Trophoblast cell (in vitro differentiated cells and primary cell): ENCODE measurements at regions not wholly inside any gene's neighbourhood (a gene's known extent, or its start where the extent isn't known, plus 50 kb on each side); places are given as distances from the start of the nearest gene placed in this dataset.
A peak's percentile ranks its signal among the peaks of the same experiment; 100 is the strongest.
"Not testable (repeated sequence)": the region's sequence is repeated elsewhere in the genome, so short reads cannot be mapped to it uniquely, and the experiment has no call there.

Source experiments
- DNase-seq, 2 donors: peaks; one replicate each; pipeline ENCODE4 v3.0.0-alpha.2; 2016
- H2AFZ ChIP-seq: 2 replicates; pipeline ENCODE4 v1.6.1; 2013; ENCODE audit warnings: low read length, moderate library complexity, mild to moderate bottlenecking; ENCODE audit not compliant: insufficient read depth, poor library complexity
- H2AK5ac ChIP-seq: 2 replicates; pipeline ENCODE4 v1.6.1; 2013; ENCODE audit warnings: mild to moderate bottlenecking, low read length
- H2BK120ac ChIP-seq: 2 replicates; pipeline ENCODE4 v1.6.1; 2013; ENCODE audit warnings: low read length, mild to moderate bottlenecking, moderate library complexity; ENCODE audit not compliant: insufficient read depth, poor library complexity
- H2BK12ac ChIP-seq: 2 replicates; pipeline ENCODE4 v1.6.1; 2013; ENCODE audit warnings: mild to moderate bottlenecking, low read length, moderate library complexity
- H2BK5ac ChIP-seq: 2 replicates; pipeline ENCODE4 v1.6.1; 2013; ENCODE audit warnings: low read length, low read depth, moderate library complexity, mild to moderate bottlenecking; ENCODE audit not compliant: poor library complexity
- H3K14ac ChIP-seq: 2 replicates; pipeline ENCODE4 v1.6.1; 2013; ENCODE audit warnings: mild to moderate bottlenecking, low read length
- H3K18ac ChIP-seq: 2 replicates; pipeline ENCODE4 v1.6.1; 2013; ENCODE audit warnings: mild to moderate bottlenecking, low read length
- H3K23ac ChIP-seq: 2 replicates; pipeline ENCODE4 v1.6.1; 2013; ENCODE audit warnings: low read length
- H3K27ac ChIP-seq: 2 replicates; pipeline ENCODE4 v1.5.1; 2013; ENCODE audit warnings: low read depth, mild to moderate bottlenecking, inconsistent platforms, low read length, moderate library complexity
- H3K27me3 ChIP-seq: 2 replicates; pipeline ENCODE4 v1.6.1; 2013; ENCODE audit warnings: inconsistent platforms, mild to moderate bottlenecking, low read length, moderate library complexity; ENCODE audit not compliant: insufficient read depth
- H3K36me3 ChIP-seq, 2 experiments: 1 replicate in 1 of 2; 2 replicates in 1 of 2; pipeline ENCODE4 v1.6.1; 2013; ENCODE audit warnings: low read length in 2 of 2, mild to moderate bottlenecking in 2 of 2, moderate library complexity in 1 of 2; ENCODE audit not compliant: insufficient read depth in 2 of 2, control insufficient read depth in 1 of 2
- H3K4ac ChIP-seq: 2 replicates; pipeline ENCODE4 v1.6.1; 2013; ENCODE audit warnings: low read depth, mild to moderate bottlenecking, low read length, moderate library complexity
- H3K4me1 ChIP-seq, 2 experiments: 1 replicate in 1 of 2; 2 replicates in 1 of 2; pipeline ENCODE4 v1.6.1; 2013; ENCODE audit warnings: low read length in 2 of 2, mild to moderate bottlenecking in 2 of 2, moderate library complexity in 1 of 2; ENCODE audit not compliant: insufficient read depth in 2 of 2, control insufficient read depth in 1 of 2
- H3K4me2 ChIP-seq: 2 replicates; pipeline ENCODE4 v1.6.1; 2013; ENCODE audit warnings: inconsistent platforms, mild to moderate bottlenecking, low read length, moderate library complexity
- H3K4me3 ChIP-seq: 2 replicates; pipeline ENCODE4 v1.5.1; 2013; ENCODE audit warnings: mild to moderate bottlenecking, low read depth, low read length, inconsistent platforms
- H3K79me1 ChIP-seq: one replicate; pipeline ENCODE4 v1.6.1; 2013; ENCODE audit warnings: low read length
- H3K79me2 ChIP-seq: 2 replicates; pipeline ENCODE4 v1.6.1; 2013; ENCODE audit warnings: low read length, mild to moderate bottlenecking; ENCODE audit not compliant: control insufficient read depth, insufficient read depth, poor library complexity
- H3K9ac ChIP-seq: 2 replicates; pipeline ENCODE4 v1.6.1; 2013; ENCODE audit warnings: mild to moderate bottlenecking, low read length
- H3K9me3 ChIP-seq: 2 replicates; pipeline ENCODE4 v1.6.1; 2013; ENCODE audit warnings: low read depth, mild to moderate bottlenecking, control low read depth, inconsistent platforms, low read length; ENCODE audit not compliant: insufficient read depth
- H4K12ac ChIP-seq: 2 replicates; pipeline ENCODE4 v1.6.1; 2013; ENCODE audit warnings: low read depth, mild to moderate bottlenecking, low read length, moderate library complexity
- H4K8ac ChIP-seq: 2 replicates; pipeline ENCODE4 v1.6.1; 2013; ENCODE audit warnings: low read depth, mild to moderate bottlenecking, low read length, moderate library complexity
- H4K91ac ChIP-seq: one replicate; pipeline ENCODE4 v1.6.1; 2013; ENCODE audit warnings: low read depth, mild to moderate bottlenecking, low read length, moderate library complexity
- WGBS: extraction: QIAGEN DNeasy Blood & Tissue Kit; methylation state at CpG from one replicate; pipeline ENCODE4 v1.1.7; 2013; ENCODE audit warnings: missing lambda C conversion rate; ENCODE audit not compliant: insufficient read length, insufficient coverage; ENCODE audit errors: extremely low coverage; 5-methylcytosine and 5-hydroxymethylcytosine counted together

GRCh38 chr11:97691061-97691460 is 1301.2 kb downstream of the JRKL start:
- Histone ChIP-seq H4K91ac (no peak overlapping the region), H2AFZ (no peak overlapping the region), H2BK120ac (no peak overlapping the region), H3K14ac (no peak overlapping the region), H4K12ac (no peak overlapping the region), H3K27me3 (no peaks in the 10 kb centered on the region), H3K36me3 (no peaks in the 10 kb centered on the region), H3K23ac (no peak overlapping the region), H3K79me1 (no peaks in the 10 kb centered on the region), H3K79me2 (no peaks in the 10 kb centered on the region), H3K18ac (no peak overlapping the region), H3K27ac (no peak overlapping the region), H3K9ac (no peak overlapping the region), H4K8ac (no peak overlapping the region), H3K4me1 (peaks cover 0 to 2% of the 10 kb centered on the region in 2 experiments), H2BK5ac (no peak overlapping the region), H3K4ac (no peak overlapping the region), H2AK5ac (no peak overlapping the region), H3K9me3 (no peaks in the 10 kb centered on the region), H3K4me3 (no peak overlapping the region), H2BK12ac (no peak overlapping the region), H3K4me2 (no peak overlapping the region)
- no CpG with 5 or more reads among the region's 1 CpG for whole genome bisulfite sequencing
- DNase-seq: no peak

DNA sequence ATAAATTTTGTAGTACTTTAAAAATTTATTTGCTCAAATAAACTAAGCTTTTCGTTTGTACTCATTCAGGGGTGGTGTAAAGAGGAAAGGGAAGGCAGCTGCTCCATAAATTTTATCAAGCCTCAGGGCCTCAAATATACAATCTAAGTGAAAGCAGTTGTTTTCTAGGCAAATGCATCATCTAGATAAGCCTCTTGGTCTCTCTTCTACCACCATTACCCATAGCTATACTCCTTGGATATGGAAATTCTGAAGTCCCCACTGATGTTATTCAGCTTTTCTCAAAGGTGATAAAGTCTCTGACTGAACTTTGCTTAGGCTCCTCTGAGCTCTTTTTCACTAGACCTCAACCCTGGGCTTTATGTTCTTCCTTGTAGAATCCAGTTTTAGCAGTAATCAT is 1313.1 kb downstream of the JRKL start:
- H2BK120ac ChIP-seq: no peak overlapping the region
- H3K79me1 ChIP-seq: no peaks in the 10 kb centered on the region
- no peak overlapping the region for H2AFZ ChIP-seq
- no peak overlapping the region for H3K27ac ChIP-seq
- H2AK5ac ChIP-seq: no peak overlapping the region
- no peak overlapping the region for H2BK12ac ChIP-seq
- no peak overlapping the region for H3K4me2 ChIP-seq
- no peak overlapping the region for H4K8ac ChIP-seq
- no peak overlapping the region for H3K18ac ChIP-seq
- no peaks in the 10 kb centered on the region for H3K4me1 ChIP-seq
- H3K36me3 ChIP-seq: no peaks in the 10 kb centered on the region
- no peak overlapping the region for H3K23ac ChIP-seq
- H3K14ac ChIP-seq: no peak overlapping the region
- no peak overlapping the region for H4K12ac ChIP-seq
- no peaks in the 10 kb centered on the region for H3K79me2 ChIP-seq
- H3K9ac ChIP-seq: no peak overlapping the region
- H4K91ac ChIP-seq: no peak overlapping the region
- H3K27me3 ChIP-seq: no peaks in the 10 kb centered on the region
- no CpG with 5 or more reads among the region's 1 CpG for WGBS
- no peak for DNase-seq
- H3K4me3 ChIP-seq: no peak overlapping the region
- H3K4ac ChIP-seq: no peak overlapping the region
- no peak overlapping the region for H2BK5ac ChIP-seq
- H3K9me3 ChIP-seq: no peaks in the 10 kb centered on the region

- no peak overlapping the region for H2AK5ac ChIP-seq
- no peak overlapping the region for H3K4me2 ChIP-seq
- no peaks in the 10 kb centered on the region for H3K79me1 ChIP-seq
- no peak overlapping the region for H4K8ac ChIP-seq
- no peak overlapping the region for H3K23ac ChIP-seq
- H2BK120ac ChIP-seq: no peak overlapping the region
- H3K4ac ChIP-seq: no peak overlapping the region
- H4K12ac ChIP-seq: no peak overlapping the region
- no peaks in the 10 kb centered on the region for H3K9me3 ChIP-seq
- no CpG with 5 or more reads among the region's 3 CpGs for WGBS
- no peaks in the 10 kb centered on the region for H3K4me1 ChIP-seq
- H3K27ac ChIP-seq: no peak overlapping the region
- H3K27me3 ChIP-seq: no peaks in the 10 kb centered on the region
- H4K91ac ChIP-seq: no peak overlapping the region
- DNase-seq: no peak
- no peak overlapping the region for H3K18ac ChIP-seq
- no peaks in the 10 kb centered on the region for H3K36me3 ChIP-seq
- no peak overlapping the region for H2BK12ac ChIP-seq
- no peak overlapping the region for H3K4me3 ChIP-seq
- no peak overlapping the region for H3K9ac ChIP-seq
- no peaks in the 10 kb centered on the region for H3K79me2 ChIP-seq
- no peak overlapping the region for H2BK5ac ChIP-seq
- H3K14ac ChIP-seq: no peak overlapping the region
- H2AFZ ChIP-seq: no peak overlapping the region
Observed at GRCh38 chr11:97703851-97704250, 1314.0 kb downstream of the JRKL start.

DNA sequence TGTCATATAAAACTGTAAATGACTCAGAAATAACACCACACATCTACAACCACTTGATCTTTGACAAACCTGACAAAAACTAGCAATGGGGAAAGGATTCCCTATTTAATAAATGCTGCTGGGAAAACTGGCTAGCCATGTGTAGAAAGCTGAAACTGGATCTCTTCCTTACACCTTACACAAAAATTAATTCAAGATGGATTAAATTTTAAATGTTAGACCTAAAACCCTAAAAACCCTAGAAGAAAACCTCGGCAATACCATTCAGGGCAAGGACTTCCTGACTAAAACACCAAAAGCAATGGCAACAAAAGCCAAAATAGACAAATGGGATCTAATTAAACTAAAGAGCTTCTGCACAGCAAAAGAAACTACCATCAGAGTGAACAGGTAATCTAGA is 1315.3 kb upstream of the CNTN5 start:
- H3K23ac ChIP-seq, H2AFZ ChIP-seq, H3K14ac ChIP-seq, H3K79me1 ChIP-seq, H3K27ac ChIP-seq, H3K4me2 ChIP-seq, H4K12ac ChIP-seq, H2BK12ac ChIP-seq, H4K8ac ChIP-seq, H3K4me1 ChIP-seq, H3K4ac ChIP-seq, H3K4me3 ChIP-seq, H3K27me3 ChIP-seq, H3K9ac ChIP-seq, H2BK120ac ChIP-seq, H3K9me3 ChIP-seq, H4K91ac ChIP-seq, H2AK5ac ChIP-seq, H2BK5ac ChIP-seq, H3K79me2 ChIP-seq, H3K36me3 ChIP-seq, H3K18ac ChIP-seq: not testable (repeated sequence)
- WGBS: no CpG with 5 or more reads among the region's 1 CpG
- peak; percentile 30 to 63 for DNase-seq
